ENCODE measurements at regions not wholly inside any gene's neighbourhood (a gene's known extent, or its start where the extent isn't known, plus 50 kb on each side); places are given as distances from the start of the nearest gene placed in this dataset.

DNA sequence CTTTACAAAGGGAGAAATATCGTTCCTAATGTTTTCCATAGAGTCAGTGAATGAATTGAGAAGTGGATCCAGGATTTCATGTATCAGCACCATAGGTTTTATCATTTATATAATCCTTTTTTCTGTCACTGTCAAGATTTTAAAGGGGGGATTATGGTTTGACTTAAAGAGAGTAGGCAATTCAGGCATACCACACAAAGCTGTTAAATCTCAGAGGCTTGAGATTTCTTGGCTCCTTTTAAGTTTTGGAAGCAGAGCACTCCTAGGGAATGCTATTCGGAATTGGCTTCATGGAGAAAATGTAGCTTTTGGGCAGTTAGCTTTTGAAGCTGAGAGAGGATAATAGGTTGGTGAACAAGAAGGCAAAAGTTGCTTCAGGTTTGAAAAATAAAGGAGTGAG, 274.7 kb downstream of the SOX4 start:
- Histone ChIP-seq H3K27ac (ENCODE audit: low read length) (no peak overlapping the region), H3K79me2 (ENCODE audit: insufficient read depth, low read length) (peaks cover 13% of the 10 kb centered on the region), H3K4me2 (ENCODE audit: insufficient read depth, low read length) (no peak overlapping the region), H3K9ac (ENCODE audit: low read depth, low read length) (no peak overlapping the region), H3K36me3 (ENCODE audit: insufficient read depth, low read length) (no peaks in the 10 kb centered on the region), H3K27me3 (ENCODE audit: insufficient read depth, low read length, poor library complexity) (no peaks in the 10 kb centered on the region), H4K20me1 (ENCODE audit: insufficient read depth, low read length) (no peaks in the 10 kb centered on the region), H3K9me3 (ENCODE audit: insufficient read depth, low read length, severe bottlenecking) (no peaks in the 10 kb centered on the region), H2AFZ (ENCODE audit: low read depth, low read length) (no peak overlapping the region), H3K4me1 (ENCODE audit: insufficient read depth, low read length) (peaks cover 31% of the 10 kb centered on the region), H3K4me3 (ENCODE audit: low read depth in 1 of 2, low read length in 2 of 2) (no peak overlapping the region)
- DNase-seq (no peak), ATAC-seq (ENCODE audit: insufficient read depth, low read depth) (no peak)
- TF ChIP-seq, protein P1, sequence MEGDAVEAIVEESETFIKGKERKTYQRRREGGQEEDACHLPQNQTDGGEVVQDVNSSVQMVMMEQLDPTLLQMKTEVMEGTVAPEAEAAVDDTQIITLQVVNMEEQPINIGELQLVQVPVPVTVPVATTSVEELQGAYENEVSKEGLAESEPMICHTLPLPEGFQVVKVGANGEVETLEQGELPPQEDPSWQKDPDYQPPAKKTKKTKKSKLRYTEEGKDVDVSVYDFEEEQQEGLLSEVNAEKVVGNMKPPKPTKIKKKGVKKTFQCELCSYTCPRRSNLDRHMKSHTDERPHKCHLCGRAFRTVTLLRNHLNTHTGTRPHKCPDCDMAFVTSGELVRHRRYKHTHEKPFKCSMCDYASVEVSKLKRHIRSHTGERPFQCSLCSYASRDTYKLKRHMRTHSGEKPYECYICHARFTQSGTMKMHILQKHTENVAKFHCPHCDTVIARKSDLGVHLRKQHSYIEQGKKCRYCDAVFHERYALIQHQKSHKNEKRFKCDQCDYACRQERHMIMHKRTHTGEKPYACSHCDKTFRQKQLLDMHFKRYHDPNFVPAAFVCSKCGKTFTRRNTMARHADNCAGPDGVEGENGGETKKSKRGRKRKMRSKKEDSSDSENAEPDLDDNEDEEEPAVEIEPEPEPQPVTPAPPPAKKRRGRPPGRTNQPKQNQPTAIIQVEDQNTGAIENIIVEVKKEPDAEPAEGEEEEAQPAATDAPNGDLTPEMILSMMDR (IDR thresholded peaks at IDR 0.05; ENCODE audit: borderline replicate concordance, extremely low read depth, low read length, poor library complexity, severe bottlenecking): no peak
- no peak for TF ChIP-seq EZH2 (IDR thresholded peaks at IDR 0.05; ENCODE audit: borderline replicate concordance, low read depth, low read length, severe bottlenecking)

DNA sequence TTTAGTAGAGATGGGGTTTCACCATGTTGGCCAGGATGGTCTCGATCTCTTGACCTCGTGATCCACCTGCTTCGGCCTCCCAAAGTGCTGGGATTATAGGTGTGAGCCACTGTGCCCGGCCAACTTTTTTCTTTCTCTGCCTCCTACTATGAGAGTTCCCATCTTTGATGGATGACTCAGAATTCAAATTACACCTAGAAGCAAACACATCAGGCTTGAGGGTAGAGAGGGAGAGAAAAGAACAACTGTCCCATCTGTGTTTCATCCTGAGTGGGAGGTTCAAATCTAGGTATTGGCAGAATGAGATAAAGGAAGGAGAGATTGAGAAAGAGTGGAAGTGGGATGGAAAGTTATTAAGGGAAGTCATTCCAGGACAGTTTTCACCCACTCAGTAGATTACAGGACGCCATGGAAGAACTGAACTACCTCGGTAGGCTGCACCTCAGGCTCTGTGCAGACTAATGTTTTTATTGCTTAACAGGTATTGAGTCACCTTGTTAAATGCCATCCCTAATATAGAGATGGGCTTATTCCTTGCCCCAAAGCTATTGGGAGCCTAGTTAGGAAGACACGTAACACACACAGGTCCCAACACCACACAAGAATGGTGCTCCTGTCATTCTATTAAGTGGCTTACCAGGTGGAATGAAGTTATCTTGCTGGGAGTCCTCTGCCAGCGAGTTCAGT, 275.7 kb downstream of the SOX4 start:
- Histone ChIP-seq H3K36me3 (ENCODE audit: insufficient read depth, low read length) (peaks cover 3% of the 10 kb centered on the region; the same call in 1 of the 2 replicates), H3K4me3 (ENCODE audit: low read depth in 1 of 2, low read length in 2 of 2) (no peak overlapping the region), H4K20me1 (ENCODE audit: insufficient read depth, low read length) (no peaks in the 10 kb centered on the region), H3K4me1 (ENCODE audit: insufficient read depth, low read length) (peaks cover 32% of the 10 kb centered on the region), H3K27ac (ENCODE audit: low read length) (peak overlapping the region; percentile 18), H3K4me2 (ENCODE audit: insufficient read depth, low read length) (no peak overlapping the region), H3K9me3 (ENCODE audit: insufficient read depth, low read length, severe bottlenecking) (no peaks in the 10 kb centered on the region), H2AFZ (ENCODE audit: low read depth, low read length) (no peak overlapping the region), H3K9ac (ENCODE audit: low read depth, low read length) (no peak overlapping the region), H3K27me3 (ENCODE audit: insufficient read depth, low read length, poor library complexity) (no peaks in the 10 kb centered on the region), H3K79me2 (ENCODE audit: insufficient read depth, low read length) (peaks cover 13% of the 10 kb centered on the region)
- DNase-seq (no peak), ATAC-seq (ENCODE audit: insufficient read depth, low read depth) (no peak)
- no peak for TF ChIP-seq EZH2 (IDR thresholded peaks at IDR 0.05; ENCODE audit: borderline replicate concordance, low read depth, low read length, severe bottlenecking)
- TF ChIP-seq, protein P1 (IDR thresholded peaks at IDR 0.05; ENCODE audit: borderline replicate concordance, extremely low read depth, low read length, poor library complexity, severe bottlenecking): no peak

DNA sequence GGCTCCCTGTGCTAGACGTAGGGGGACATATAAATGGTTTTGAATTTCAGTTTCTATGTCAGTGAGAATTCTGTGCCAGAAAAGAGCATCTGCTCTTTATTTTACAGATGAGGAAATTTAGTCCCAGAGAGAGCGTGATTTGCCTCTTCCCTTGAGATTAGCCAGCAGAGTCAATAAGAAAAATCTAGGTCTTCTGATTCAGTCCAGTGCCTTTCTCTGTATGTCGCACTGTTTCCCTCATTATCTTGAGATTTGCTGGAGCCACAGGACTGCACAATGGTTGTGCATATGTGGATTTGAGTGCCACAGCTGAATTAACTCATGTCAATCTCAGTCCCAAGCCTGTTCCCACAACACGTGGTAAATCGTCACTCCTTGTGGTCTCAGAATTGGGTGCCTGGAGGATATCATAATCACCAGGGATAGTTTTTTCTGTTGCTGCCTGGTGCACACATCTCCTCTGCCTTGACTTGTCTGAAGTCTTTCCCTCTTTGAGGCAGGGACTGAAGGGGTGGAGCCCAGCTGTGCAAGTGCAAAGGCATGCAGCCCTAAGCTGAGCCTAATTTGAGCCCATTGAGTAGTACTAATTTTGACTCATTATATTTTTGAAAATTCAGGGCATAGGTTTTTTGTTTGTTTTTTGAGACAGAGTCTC, 276.7 kb downstream of the SOX4 start:
- peak overlapping the region; percentile 9; the same call in 1 of the 2 replicates for H3K27ac ChIP-seq (ENCODE audit: low read length)
- no peak overlapping the region for H2AFZ ChIP-seq (ENCODE audit: low read depth, low read length)
- peaks cover 10% of the 10 kb centered on the region; the same call in 1 of the 2 replicates for H3K36me3 ChIP-seq (ENCODE audit: insufficient read depth, low read length)
- H3K9me3 ChIP-seq (ENCODE audit: insufficient read depth, low read length, severe bottlenecking): no peaks in the 10 kb centered on the region
- DNase-seq (peak; percentile 55), ATAC-seq (ENCODE audit: insufficient read depth, low read depth) (peak; percentile 86)
- no peaks in the 10 kb centered on the region for H4K20me1 ChIP-seq (ENCODE audit: insufficient read depth, low read length)
- no peaks in the 10 kb centered on the region for H3K27me3 ChIP-seq (ENCODE audit: insufficient read depth, low read length, poor library complexity)
- H3K79me2 ChIP-seq (ENCODE audit: insufficient read depth, low read length): peaks cover 13% of the 10 kb centered on the region
- H3K4me2 ChIP-seq (ENCODE audit: insufficient read depth, low read length): no peak overlapping the region
- H3K9ac ChIP-seq (ENCODE audit: low read depth, low read length): no peak overlapping the region
- TF ChIP-seq, protein P1 (IDR thresholded peaks at IDR 0.05; ENCODE audit: borderline replicate concordance, extremely low read depth, low read length, poor library complexity, severe bottlenecking): no peak
- no peak for TF ChIP-seq EZH2 (IDR thresholded peaks at IDR 0.05; ENCODE audit: borderline replicate concordance, low read depth, low read length, severe bottlenecking)
- peaks cover 41% of the 10 kb centered on the region for H3K4me1 ChIP-seq (ENCODE audit: insufficient read depth, low read length)
- no peak overlapping the region for H3K4me3 ChIP-seq (ENCODE audit: low read depth in 1 of 2, low read length in 2 of 2)
